ENCODE measurements at regions not wholly inside any gene's neighbourhood (a gene's known extent, or its start where the extent isn't known, plus 50 kb on each side); places are given as distances from the start of the nearest gene placed in this dataset.
A peak's percentile ranks its signal among the peaks of the same experiment; 100 is the strongest.

- no peaks in the 10 kb centered on the region for H3K27me3 Mint-ChIP-seq (ENCODE audit: low read depth, poor library complexity)
- no peaks in the 10 kb centered on the region for H3K9me3 Mint-ChIP-seq
- H3K4me3 Mint-ChIP-seq, result no peak overlapping the region
- no peak for DNase-seq
- peaks cover 6% of the 10 kb centered on the region for H3K4me1 Mint-ChIP-seq
- no peak for TF ChIP-seq CTCF (IDR thresholded peaks at IDR 0.05)
- no peaks in the 10 kb centered on the region for H3K36me3 Mint-ChIP-seq (ENCODE audit: low read depth)
- peak overlapping the region; percentile 12 for H3K27ac Mint-ChIP-seq
These were observed 106.6 kb upstream of the NMUR2 start for GRCh38 chr5:152511531-152512132.

- peaks cover 4% of the 10 kb centered on the region for H3K27me3 Mint-ChIP-seq (ENCODE audit: low read depth, poor library complexity)
- H3K4me3 Mint-ChIP-seq, result no peak overlapping the region
- H3K36me3 Mint-ChIP-seq (ENCODE audit: low read depth), result no peaks in the 10 kb centered on the region
- DNase-seq, result no peak
- no peaks in the 10 kb centered on the region for H3K9me3 Mint-ChIP-seq
- peaks cover 6% of the 10 kb centered on the region for H3K4me1 Mint-ChIP-seq
- peak; percentile 51 for TF ChIP-seq CTCF (IDR thresholded peaks at IDR 0.05)
- no peak overlapping the region for H3K27ac Mint-ChIP-seq
These were observed 109.8 kb upstream of the NMUR2 start for GRCh38 chr5:152514827-152515397.

- no peak for DNase-seq
- no peak for TF ChIP-seq CTCF (IDR thresholded peaks at IDR 0.05)
- H3K4me1 Mint-ChIP-seq, result peaks cover 18% of the 10 kb centered on the region
- H3K36me3 Mint-ChIP-seq (ENCODE audit: low read depth), result no peaks in the 10 kb centered on the region
- no peak overlapping the region for H3K27ac Mint-ChIP-seq
- H3K4me3 Mint-ChIP-seq, result no peak overlapping the region
- peaks cover 9% of the 10 kb centered on the region for H3K27me3 Mint-ChIP-seq (ENCODE audit: low read depth, poor library complexity)
- H3K9me3 Mint-ChIP-seq, result no peaks in the 10 kb centered on the region
These were observed 118.9 kb upstream of the NMUR2 start for GRCh38 chr5:152523964-152524363.

GRCh38 chr5:152527358-152528052 lies 122.4 kb upstream of the NMUR2 start:
- Mint-ChIP-seq H3K4me3 (no peak overlapping the region), H3K36me3 (ENCODE audit: low read depth) (no peaks in the 10 kb centered on the region), H3K27me3 (ENCODE audit: low read depth, poor library complexity) (peaks cover 2% of the 10 kb centered on the region), H3K4me1 (peaks cover 28% of the 10 kb centered on the region), H3K27ac (no peak overlapping the region), H3K9me3 (no peaks in the 10 kb centered on the region)
- no peak for TF ChIP-seq CTCF (IDR thresholded peaks at IDR 0.05)
- DNase-seq, result no peak

GRCh38 chr5:152529440-152529839 lies 124.4 kb upstream of the NMUR2 start:
- DNase-seq, result no peak
- peaks cover 2% of the 10 kb centered on the region for H3K27me3 Mint-ChIP-seq (ENCODE audit: low read depth, poor library complexity)
- no peak for TF ChIP-seq CTCF (IDR thresholded peaks at IDR 0.05)
- no peak overlapping the region for H3K4me3 Mint-ChIP-seq
- no peaks in the 10 kb centered on the region for H3K36me3 Mint-ChIP-seq (ENCODE audit: low read depth)
- no peaks in the 10 kb centered on the region for H3K9me3 Mint-ChIP-seq
- H3K27ac Mint-ChIP-seq, result peak overlapping the region; percentile 58
- peaks cover 28% of the 10 kb centered on the region for H3K4me1 Mint-ChIP-seq

Data from nephron progenitor cell (in vitro differentiated cells).